Brain microvascular endothelial cell (primary cell): ENCODE measurements at regions not wholly inside any gene's neighbourhood (a gene's known extent, or its start where the extent isn't known, plus 50 kb on each side); places are given as distances from the start of the nearest gene placed in this dataset.
A peak's percentile ranks its signal among the peaks of the same experiment; 100 is the strongest.

Experiments used
- DNase-seq: peaks from one replicate; pipeline ENCODE4 v3.0.0-alpha.2; 2020
- H3K27ac ChIP-seq: fragments of 250-450 bp; sonication (Bioruptor Pico); 2 replicates; pipeline ENCODE4 v1.5.1; 2020; ENCODE audit warnings: mild to moderate bottlenecking, moderate library complexity
- H3K27me3 ChIP-seq: fragments of 250-450 bp; sonication (Bioruptor Pico); replicated peaks from 2 replicates; pipeline ENCODE4 v1.5.1; 2020; ENCODE audit warnings: mild to moderate bottlenecking
- H3K36me3 ChIP-seq: fragments of 250-450 bp; sonication (Bioruptor Pico); replicated peaks from 2 replicates; pipeline ENCODE4 v1.5.1; 2020; ENCODE audit warnings: mild to moderate bottlenecking
- H3K4me3 ChIP-seq: 2 replicates; pipeline ENCODE4 v1.5.1; 2011; ENCODE audit warnings: low read depth, mild to moderate bottlenecking, control low read depth, low read length, moderate library complexity
- in situ Hi-C: cut with HindIII; loops from 2 replicates; pipeline ENCODE4 v1.10.0; 2017; ENCODE audit warnings: low sequenced_read_pairs, low pct_ligation_motif_present
- TF ChIP-seq, protein P1 (sequence below): IDR thresholded peaks from 2 replicates; pipeline ENCODE4 v1.5.1; 2011; ENCODE audit warnings: low read depth, mild to moderate bottlenecking, moderate library complexity, low read length, control low read depth, inconsistent platforms; ENCODE audit errors: missing control alignments

DNA sequence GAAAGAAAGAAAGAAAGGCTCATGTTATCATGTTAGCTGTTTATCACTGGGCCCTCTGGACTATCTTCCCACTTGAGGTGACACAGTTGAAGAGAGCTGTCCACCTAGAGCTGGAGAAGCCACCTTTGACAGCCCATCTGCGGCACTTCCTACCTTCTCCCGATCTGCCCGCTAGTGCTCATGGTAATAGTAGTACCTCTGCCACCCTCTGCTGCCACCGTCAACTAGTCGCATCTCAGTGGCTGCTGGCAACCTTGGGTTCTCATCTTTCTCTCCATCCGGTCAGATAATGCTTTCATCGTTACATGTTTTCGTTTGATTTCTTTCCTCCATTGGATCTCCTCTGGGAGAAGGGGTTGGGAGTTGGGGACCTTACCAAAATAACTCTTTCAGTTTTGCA lies 63.2 kb upstream of the COPS8 start:
- no peak for DNase-seq
- TF ChIP-seq, protein P1, sequence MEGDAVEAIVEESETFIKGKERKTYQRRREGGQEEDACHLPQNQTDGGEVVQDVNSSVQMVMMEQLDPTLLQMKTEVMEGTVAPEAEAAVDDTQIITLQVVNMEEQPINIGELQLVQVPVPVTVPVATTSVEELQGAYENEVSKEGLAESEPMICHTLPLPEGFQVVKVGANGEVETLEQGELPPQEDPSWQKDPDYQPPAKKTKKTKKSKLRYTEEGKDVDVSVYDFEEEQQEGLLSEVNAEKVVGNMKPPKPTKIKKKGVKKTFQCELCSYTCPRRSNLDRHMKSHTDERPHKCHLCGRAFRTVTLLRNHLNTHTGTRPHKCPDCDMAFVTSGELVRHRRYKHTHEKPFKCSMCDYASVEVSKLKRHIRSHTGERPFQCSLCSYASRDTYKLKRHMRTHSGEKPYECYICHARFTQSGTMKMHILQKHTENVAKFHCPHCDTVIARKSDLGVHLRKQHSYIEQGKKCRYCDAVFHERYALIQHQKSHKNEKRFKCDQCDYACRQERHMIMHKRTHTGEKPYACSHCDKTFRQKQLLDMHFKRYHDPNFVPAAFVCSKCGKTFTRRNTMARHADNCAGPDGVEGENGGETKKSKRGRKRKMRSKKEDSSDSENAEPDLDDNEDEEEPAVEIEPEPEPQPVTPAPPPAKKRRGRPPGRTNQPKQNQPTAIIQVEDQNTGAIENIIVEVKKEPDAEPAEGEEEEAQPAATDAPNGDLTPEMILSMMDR, result no peak
- in situ Hi-C loops, result no loop called here

DNA sequence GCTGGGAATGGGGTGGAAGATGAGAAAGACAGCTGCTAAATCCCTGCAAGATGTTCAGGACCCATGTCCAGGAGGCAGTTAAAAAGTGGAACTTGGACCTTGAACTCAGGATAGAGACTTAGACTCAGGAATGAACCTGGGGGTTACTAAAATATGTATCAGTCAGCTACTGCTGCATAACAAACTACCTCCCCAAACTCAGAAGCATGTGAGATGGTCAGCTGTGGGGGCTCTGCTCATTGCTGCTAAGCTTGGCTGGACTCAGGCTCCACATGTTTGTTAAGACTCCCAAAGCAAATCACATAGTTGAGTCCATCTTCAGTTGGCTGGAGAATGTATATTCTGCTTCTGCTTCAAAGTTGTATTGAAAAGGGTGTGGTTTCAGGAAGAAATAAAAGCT lies 61.4 kb upstream of the COPS8 start:
- Histone ChIP-seq H3K27me3 (no peaks in the 10 kb centered on the region), H3K4me3 (no peak overlapping the region), H3K36me3 (no peaks in the 10 kb centered on the region), H3K27ac (no peak overlapping the region)
- TF ChIP-seq, protein P1, result no peak
- in situ Hi-C loops, result no loop called here
- no peak for DNase-seq

More for the DNA sequence above, 63.2 kb upstream of the COPS8 start:
- Histone ChIP-seq H3K36me3 (no peaks in the 10 kb centered on the region), H3K27me3 (no peaks in the 10 kb centered on the region), H3K4me3 (no peak overlapping the region), H3K27ac (no peak overlapping the region)

DNA sequence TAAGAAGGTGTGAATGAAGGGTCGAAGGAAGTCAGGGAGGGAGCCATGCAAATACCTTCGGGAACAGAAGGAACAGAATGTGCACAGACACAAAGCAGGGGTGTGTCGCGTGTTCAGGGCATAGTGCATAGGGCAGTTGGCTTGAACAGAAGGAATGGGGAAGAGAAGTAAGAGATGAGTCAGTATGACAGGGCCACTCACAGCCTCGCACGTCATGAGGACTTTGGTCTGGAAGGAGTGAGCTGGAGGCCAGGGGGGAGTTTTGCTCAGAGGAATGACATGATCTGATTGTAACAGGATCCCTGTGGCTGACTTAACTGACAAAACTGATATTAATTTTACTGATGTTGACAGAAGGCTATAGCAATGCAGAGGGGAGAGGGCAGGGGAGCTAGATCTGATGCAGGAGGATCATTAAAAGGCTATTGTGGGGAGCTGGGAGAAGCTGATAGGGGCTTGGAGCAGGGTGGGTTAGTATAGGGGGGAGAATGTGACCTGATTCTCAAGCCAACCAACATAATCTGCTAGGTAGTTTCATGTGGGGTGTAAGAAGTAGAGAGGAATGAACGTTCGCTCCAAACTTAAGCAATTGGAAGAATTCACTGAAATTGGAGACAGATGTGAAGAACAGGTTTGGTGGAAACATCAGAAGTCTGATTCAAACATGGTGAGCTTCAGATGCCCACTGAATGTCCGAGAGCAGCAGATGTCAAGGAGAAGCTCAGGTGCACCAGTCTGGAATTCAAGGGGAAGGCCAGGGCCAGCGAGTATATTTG lies 60.4 kb upstream of the COPS8 start:
- TF ChIP-seq, protein P1, result no peak
- Histone ChIP-seq H3K27ac (peak overlapping the region; percentile 53), H3K27me3 (no peaks in the 10 kb centered on the region), H3K4me3 (no peak overlapping the region), H3K36me3 (no peaks in the 10 kb centered on the region)
- peak; percentile 96 for DNase-seq
- in situ Hi-C loops, result no loop called here

DNA sequence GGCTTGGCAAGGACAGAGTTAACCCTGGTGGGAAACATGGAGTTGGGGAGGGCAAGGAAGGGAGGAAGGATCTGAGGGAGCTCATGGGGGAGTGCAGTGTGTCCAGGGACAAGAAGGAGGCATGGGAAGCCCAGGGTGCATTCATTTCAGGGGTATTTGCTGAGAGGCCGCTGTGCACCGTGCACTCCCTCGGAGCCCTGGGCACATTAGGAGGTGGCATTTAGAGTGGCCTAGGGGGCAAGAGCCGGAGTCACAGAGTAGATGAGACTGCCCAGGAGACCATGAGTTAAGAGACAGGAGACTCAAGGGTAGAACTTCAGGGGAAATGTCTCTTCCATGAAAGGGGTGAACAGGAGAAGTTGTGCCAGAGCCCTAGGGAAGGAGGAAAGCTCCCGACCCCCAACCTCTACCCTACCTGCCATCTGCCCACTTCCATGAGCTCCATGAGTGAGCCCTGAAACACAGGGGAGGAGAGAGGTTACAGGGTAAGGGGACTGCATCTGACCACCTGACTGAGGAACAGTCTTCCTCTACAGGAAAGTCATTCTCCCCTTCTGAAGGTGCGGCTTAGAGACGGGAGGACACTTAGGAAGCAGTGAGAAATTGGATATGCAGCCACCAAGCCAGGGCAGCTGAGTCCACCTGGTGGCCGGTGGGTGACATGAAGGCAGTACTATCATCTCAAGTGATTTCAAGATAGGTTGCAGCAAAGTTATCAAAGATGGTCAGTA lies 58.5 kb upstream of the COPS8 start:
- peak; percentile 83 for DNase-seq
- Histone ChIP-seq H3K27ac (no peak overlapping the region), H3K27me3 (no peaks in the 10 kb centered on the region), H3K36me3 (no peaks in the 10 kb centered on the region), H3K4me3 (no peak overlapping the region)
- TF ChIP-seq, protein P1, result peak; percentile 96
- in situ Hi-C loops, result no loop called here

DNA sequence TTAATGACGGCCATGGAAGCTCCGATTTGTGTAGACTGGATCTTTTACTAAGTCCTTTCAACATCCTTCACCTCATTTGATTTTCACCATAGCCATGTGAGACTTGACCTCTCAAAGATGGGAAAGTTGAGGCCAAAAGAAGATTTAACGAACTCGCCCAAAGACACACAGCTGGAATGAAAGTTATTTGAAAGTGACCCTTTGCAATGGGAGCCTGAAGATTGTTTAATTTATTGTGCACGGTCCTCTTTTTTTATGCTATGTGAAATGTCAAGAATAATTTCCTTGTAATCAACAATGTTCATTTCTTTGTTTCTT lies 58.0 kb upstream of the COPS8 start:
- TF ChIP-seq, protein P1, result no peak
- Histone ChIP-seq H3K27me3 (no peaks in the 10 kb centered on the region), H3K27ac (no peak overlapping the region), H3K4me3 (no peak overlapping the region), H3K36me3 (no peaks in the 10 kb centered on the region)
- no peak for DNase-seq
- in situ Hi-C loops, result no loop called here

DNA sequence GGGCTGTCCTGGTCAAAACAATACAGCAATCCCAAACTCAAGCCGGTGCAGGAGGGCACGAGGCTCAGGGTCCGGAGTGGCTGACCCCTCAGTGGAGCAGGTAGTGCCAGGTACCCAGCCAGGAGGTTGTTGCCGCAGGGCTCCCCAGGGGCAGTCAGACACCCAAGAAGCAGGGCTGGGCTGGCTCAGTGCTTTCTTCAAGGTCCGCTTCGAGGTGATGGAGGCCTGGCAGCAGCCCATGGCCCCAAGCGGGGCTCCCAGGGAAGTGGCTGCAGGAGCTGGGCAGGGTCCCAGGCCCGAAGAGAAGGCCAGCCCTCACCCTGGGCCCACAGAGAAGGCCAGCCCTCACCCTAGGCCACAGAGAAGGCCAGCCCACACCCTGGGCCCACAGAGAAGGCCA lies 55.3 kb upstream of the COPS8 start:
- in situ Hi-C loops, result no loop called here
- no peak overlapping the region for H3K27ac ChIP-seq
- no peaks in the 10 kb centered on the region for H3K27me3 ChIP-seq
- H3K4me3 ChIP-seq, result no peak overlapping the region
- H3K36me3 ChIP-seq, result no peaks in the 10 kb centered on the region
- DNase-seq, result no peak
- TF ChIP-seq, protein P1, result no peak
